Omental fat pad (tissue), 3 donors: ENCODE measurements at regions not wholly inside any gene's neighbourhood (a gene's known extent, or its start where the extent isn't known, plus 50 kb on each side); places are given as distances from the start of the nearest gene placed in this dataset.

Experiments
- ATAC-seq: fragments of 150-250 bp; one replicate; pipeline ENCODE4 v1.9.1; 2016; ENCODE audit warnings: mild to moderate bottlenecking, moderate library complexity; ENCODE audit not compliant: low FRiP score
- DNase-seq: peaks from one replicate; pipeline ENCODE4 v3.0.0-alpha.2; 2019; ENCODE audit warnings: low spot score
- TF ChIP-seq, protein P1 (sequence below), 3 donors: fragments of 450-650 bp; IDR thresholded peaks; one replicate each; pipeline ENCODE4 v1.5.1; 2016 to 2017; ENCODE audit warnings: antibody characterized with exemption in 3 of 3, mild to moderate bottlenecking in 3 of 3, moderate library complexity in 2 of 3

DNA sequence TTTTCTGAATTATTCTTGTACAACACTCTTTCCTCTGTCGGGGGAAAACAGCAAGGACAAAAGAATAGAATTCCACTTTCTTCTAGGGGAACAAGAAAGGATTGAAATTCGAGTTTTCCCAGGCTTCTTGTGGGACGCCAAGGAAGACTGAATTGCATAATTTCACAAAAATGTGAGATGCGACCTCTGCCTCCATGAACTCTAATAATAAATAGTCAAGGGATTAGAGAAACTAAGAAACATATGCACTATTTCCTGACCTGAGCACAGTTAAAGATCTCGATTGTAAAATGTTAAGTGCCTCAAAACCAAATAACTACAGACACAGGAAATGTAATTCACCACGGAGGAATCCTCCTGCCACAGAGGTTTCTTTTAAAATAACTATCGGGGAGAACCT is 117.3 kb upstream of the MARK1 start:
- TF ChIP-seq, protein P1, sequence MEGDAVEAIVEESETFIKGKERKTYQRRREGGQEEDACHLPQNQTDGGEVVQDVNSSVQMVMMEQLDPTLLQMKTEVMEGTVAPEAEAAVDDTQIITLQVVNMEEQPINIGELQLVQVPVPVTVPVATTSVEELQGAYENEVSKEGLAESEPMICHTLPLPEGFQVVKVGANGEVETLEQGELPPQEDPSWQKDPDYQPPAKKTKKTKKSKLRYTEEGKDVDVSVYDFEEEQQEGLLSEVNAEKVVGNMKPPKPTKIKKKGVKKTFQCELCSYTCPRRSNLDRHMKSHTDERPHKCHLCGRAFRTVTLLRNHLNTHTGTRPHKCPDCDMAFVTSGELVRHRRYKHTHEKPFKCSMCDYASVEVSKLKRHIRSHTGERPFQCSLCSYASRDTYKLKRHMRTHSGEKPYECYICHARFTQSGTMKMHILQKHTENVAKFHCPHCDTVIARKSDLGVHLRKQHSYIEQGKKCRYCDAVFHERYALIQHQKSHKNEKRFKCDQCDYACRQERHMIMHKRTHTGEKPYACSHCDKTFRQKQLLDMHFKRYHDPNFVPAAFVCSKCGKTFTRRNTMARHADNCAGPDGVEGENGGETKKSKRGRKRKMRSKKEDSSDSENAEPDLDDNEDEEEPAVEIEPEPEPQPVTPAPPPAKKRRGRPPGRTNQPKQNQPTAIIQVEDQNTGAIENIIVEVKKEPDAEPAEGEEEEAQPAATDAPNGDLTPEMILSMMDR (IDR thresholded peaks at IDR 0.05): no peak
- ATAC-seq (no peak), DNase-seq (no peak)

DNA sequence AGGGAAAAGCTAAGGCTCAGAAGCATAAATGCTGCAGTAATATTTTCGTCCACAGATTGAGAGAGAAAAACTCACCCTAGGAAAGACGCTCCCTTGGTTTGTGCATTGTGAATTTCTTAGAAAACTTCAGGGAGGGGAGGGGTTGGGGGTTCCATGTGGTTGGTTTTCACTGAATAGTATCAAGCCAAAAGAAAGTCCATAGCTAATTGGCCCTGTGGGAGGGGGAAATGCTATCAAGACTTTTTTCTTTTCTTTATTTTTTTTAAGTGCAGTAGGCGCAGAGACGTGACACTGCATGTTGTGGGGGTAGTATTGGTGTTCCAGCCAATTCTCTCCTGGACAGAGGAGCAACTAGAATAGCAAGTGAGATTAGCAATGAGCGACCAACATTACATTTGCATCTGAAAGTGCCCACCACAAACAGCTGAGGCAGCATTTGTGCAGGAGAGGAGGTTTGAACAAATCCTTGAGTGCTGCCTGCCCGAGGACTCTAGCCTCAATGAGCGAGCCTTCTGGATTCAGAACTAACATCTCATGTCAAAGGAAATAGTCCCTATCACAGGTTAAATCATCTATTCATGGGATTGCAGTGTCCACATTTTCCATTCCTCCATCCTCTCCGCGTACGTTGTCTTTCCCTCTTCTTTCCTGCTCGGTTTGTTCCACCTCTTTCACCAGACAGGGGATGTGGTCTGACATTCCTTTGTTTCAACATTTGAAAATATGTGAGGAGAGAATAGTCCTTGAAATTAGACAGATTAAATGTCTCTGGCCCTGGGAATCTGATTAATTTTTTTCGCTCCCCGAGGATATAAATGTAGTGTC is 118.0 kb upstream of the MARK1 start:
- ATAC-seq (no peak), DNase-seq (no peak)
- TF ChIP-seq, protein P1 (IDR thresholded peaks at IDR 0.05): no peak

DNA sequence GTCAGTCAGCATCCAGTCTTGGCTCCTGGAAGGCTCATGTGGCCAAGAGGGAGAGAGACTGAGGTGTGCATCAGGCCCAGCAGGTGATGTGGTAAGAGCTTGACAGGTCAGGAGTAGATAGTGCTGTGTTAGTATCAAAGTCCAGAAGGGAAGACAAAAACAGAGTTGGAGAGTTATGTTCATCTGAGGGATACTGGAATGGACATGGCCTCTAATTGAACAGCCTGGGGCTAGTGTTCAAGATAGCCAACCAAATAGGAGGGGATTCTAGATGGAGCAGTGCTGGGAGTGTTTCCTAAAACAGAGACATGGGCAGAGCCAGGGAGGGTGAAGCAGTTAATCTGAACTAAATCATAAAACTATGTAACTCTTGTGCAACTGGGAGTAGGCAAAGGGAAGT is 120.7 kb upstream of the MARK1 start:
- TF ChIP-seq, protein P1 (IDR thresholded peaks at IDR 0.05): no peak
- no peak for ATAC-seq
- no peak for DNase-seq

DNA sequence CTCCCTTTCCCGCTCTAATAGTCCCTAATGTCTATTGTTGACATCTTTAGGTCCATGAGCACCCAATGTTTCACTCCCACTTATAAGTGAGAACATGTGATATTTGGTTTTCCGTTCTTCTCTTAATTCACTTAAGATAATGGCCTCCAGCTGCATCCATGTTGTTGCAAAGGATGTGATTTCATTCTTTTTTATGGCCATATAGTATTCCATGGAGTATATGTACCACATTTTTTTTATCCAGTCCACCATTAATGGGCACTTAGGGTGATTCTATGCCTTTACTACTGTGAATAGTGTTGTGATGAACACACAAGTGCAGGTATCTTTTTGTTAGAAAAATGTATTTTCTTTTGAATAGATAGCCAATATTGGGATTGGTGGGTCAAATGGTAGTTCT is 126.0 kb upstream of the RAB3GAP2 start:
- TF ChIP-seq, protein P1 (IDR thresholded peaks at IDR 0.05): no peak
- no peak for ATAC-seq

DNA sequence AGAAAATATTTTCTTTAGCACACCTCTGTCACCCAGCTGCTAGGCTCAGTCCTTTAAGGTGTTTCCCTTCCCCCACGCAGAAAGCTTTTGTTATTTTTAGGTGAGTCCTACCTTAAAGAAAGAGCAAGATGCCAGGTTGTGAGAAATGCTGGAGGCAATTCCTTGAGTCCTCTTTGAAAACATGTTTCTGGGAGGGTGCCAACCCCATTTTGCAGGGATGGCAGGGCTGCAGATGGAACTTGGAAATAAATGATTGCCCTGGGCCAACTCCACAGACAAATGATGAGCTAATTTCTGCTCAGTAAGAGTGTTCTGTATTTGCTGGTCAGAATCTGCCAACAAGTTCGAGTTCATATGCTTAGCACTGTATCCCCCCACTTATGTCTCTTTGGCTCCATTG is 119.2 kb upstream of the RAB3GAP2 start:
- ATAC-seq (no peak), DNase-seq (no peak)
- TF ChIP-seq, protein P1 (IDR thresholded peaks at IDR 0.05): no peak

More for the DNA sequence above, 126.0 kb upstream of the RAB3GAP2 start:
- DNase-seq: no peak

DNA sequence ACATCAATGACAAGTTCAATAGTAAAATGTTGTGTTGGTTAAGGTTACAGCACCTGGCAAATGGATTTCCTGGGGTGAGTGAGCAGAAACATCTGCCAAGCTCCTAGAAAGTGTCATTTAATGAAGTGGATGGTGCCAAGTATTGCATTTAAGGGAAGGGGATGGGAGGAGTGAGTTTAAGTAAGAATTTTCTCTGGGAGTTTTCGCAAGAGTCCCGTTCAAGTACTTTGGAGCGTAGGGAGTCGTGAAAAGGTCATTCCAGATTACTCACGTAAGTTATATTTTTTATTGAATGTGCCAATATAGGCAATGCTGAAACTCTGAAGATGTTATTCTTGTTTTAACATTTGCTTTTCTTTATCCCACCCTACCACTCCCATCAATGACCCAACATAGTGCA is 117.4 kb upstream of the RAB3GAP2 start:
- DNase-seq: no peak
- ATAC-seq: no peak
- TF ChIP-seq, protein P1 (IDR thresholded peaks at IDR 0.05): no peak
